ENCODE measurements at regions not wholly inside any gene's neighbourhood (a gene's known extent, or its start where the extent isn't known, plus 50 kb on each side); places are given as distances from the start of the nearest gene placed in this dataset.
"Not testable (repeated sequence)": the region's sequence is repeated elsewhere in the genome, so short reads cannot be mapped to it uniquely, and the experiment has no call there.

- no peak for DNase-seq
These were observed 162.6 kb upstream of the AUTS2 start for GRCh38 chr7:69435711-69436110.

GRCh38 chr7:69436946-69437345 lies 161.3 kb upstream of the AUTS2 start:
- DNase-seq, result no peak

DNA sequence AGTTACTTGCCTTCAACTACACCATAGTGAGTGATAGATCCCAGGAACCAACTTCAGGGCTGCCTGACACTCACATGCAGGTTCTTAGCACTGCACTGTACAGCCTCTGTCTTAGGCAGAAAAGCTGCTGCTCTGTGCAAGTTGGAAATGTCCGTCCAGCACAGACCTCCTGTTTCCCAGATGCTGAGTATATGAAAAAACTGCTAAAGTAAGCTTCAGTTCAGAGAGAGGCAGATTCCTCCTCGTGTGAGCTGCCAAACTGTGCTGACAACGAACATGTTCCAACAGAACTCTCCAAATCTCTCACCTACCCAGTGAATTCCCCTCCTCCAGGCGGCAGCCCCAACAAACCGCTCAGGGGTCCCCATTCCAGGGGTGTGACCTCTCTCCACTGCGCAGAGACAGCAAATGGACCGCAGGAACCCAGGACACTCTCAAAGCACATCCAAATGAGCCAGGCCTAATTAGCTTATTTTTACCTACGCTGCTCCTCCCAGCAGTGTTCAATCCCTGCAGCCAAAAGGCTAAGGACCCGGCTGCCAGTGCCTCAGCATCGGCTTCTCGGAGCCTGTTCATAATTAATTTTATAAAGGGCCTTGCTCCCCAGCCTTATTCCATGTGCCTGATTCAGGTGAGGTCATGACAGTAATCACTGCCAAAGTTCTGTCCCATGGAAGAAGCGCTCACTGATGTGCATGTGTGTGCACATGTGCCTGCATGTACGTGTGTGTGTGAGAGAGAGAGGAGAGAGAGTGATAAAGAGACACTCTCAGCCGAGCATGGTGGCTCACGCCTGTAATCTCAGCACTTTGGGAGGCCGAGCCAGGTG lies 159.5 kb upstream of the AUTS2 start:
- DNase-seq, result no peak

DNA sequence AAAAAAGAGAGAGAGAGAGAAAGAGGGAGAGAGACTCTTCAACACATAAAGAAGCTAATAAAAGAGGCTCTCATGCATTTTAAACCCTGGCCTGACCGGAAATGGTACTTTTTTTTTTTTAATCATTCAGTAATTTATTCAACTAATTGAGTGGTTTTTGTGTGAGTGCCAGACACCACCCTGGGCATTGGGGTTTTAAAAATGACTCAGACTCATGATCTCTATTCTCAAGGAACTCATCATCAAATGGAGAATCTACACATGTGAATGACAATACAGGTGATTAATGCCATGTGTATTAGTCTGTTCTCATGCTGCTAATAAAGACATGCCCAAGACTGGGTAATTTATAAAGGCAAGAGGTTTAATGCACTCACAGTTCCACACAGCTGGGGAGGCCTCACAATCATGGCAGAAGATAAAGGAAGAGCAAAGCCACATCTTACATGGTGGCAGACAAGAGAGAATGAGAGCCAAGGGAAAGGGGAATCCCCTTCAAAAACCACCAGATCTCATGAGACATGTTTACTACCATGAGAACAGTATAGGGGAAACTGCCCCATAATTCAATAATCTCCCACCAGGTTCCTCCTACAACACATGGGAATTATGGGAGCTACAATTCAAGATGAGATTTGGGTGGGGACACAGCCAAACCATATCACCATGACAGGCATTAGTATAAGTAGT lies 158.5 kb upstream of the AUTS2 start:
- DNase-seq, result no peak

- DNase-seq, result no peak
These were observed 157.3 kb upstream of the AUTS2 start for GRCh38 chr7:69440976-69441375.

DNA sequence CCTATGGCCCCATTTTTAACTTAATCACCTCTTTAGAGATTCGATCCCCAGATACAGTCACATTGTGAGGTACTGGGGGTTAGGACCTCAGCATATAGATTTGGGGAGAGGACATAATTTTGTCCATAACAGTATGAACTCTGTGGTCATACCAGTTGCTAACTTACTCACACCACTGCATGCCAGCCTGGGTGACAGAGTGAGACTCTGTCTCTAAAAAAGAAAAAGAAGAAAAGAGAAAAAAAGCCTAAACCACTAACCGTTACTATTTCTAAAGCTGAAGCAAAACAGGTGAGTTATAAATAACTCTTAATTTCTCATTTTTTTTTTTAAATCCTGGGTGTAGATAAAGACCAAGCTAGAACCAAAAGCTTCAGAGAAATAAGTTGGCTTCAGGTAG lies 155.1 kb upstream of the AUTS2 start:
- DNase-seq, result no peak

- no peak for DNase-seq
These were observed 152.7 kb upstream of the AUTS2 start for GRCh38 chr7:69445541-69445940.

GRCh38 chr7:69446213-69446612 lies 152.1 kb upstream of the AUTS2 start:
- DNase-seq, result not testable (repeated sequence)

DNA sequence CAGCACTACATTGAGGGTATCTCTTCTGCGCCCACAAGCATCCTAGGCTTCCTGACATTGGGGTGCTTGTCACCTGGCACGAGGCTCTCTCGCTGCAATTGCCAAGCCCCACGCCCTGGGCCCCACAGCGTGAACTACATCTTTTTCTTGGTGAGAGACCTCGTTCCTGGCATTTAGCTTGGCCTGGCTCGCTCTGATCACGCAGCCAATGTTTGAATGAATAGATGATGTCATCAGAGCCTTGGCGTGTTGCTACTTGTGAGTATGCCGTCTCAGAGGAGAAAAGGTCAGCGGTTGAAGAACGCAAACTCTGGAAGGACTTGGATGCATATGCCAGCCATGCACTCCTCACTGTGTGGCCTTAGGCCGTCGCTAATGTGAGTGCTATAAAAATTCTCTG lies 150.2 kb upstream of the AUTS2 start:
- no peak for DNase-seq

DNA sequence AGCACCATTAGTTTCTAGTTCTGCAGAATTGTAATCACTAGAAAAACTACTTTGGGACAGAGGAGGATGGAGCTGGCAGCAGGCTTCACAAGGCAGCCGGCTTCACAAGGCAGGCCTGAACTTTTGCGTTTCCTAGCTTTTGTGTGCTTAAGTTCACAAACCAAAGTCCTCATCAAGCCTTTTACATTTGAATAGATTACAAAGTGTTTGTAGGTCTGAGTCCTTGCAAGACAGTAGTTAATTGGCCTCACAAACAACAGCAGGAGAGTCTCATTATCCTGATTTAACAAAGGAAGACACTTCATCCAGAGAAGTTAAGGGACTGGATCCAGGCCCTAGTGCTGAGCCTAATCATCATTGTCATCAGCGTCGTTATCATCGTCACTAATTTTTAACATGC lies 147.8 kb upstream of the AUTS2 start:
- no peak for DNase-seq

DNA sequence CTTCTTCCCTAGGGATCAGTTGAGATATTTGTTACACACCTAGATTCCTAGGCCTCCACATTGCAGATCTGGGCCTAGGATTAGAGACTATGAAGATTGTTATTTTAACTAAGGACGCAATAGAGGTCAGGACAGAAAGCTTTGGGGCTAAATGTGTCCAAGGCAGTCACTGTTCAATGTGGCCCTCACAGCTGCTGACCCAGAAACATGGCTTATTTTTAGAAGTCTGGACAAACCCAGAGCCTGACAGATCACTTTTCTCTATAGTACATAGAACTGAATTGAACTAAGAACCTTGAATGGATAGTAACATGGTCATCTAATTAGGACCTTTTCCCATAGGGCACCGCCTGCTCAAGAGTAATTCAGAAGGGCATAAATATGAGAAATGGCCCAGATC lies 146.6 kb upstream of the AUTS2 start:
- DNase-seq, result no peak

- no peak for DNase-seq
These were observed 145.5 kb upstream of the AUTS2 start for GRCh38 chr7:69452797-69453196.

GRCh38 chr7:69457595-69458504 lies 140.4 kb upstream of the AUTS2 start:
- DNase-seq, result no peak

DNA sequence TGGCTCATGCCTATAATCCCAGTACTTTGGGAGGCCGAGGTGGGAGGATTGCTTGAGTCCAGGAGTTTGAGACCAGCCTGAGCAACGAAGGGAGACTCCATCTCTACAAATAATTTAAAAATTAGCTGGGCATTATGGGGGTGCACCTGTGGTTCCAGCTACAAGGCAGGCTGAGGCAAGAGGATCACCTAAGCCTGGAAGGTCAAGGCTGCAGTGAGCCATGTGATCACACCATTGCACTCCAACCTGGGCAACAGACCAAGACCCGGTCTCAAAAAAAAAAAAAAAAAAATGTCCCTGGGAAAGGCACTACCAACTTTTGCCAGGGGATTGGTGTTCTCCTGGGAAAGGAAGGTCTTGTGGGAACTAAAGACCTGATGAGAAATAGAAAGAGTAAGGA lies 134.2 kb upstream of the AUTS2 start:
- DNase-seq, result no peak

DNA sequence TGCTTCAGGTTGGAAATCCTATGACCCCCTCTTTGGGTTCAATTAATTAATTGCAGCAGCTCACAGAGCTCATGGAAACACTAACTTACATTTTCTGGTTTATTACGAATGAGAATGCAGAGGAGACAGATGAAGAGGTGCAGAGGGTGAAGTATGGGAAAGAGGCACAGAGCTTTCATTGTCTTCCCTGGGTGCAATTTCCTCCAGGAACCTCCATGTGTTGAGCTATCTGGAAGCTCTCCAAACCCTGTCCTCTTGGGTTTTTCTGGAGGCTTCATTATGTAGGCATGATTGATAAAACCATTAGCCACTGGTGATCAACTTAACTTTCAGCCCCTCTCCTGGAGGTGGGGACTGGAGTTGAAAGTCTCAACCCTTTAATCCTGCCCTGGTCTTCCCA lies 133.0 kb upstream of the AUTS2 start:
- no peak for DNase-seq

GRCh38 chr7:69467826-69468225 lies 130.4 kb upstream of the AUTS2 start:
- DNase-seq, result no peak

DNA sequence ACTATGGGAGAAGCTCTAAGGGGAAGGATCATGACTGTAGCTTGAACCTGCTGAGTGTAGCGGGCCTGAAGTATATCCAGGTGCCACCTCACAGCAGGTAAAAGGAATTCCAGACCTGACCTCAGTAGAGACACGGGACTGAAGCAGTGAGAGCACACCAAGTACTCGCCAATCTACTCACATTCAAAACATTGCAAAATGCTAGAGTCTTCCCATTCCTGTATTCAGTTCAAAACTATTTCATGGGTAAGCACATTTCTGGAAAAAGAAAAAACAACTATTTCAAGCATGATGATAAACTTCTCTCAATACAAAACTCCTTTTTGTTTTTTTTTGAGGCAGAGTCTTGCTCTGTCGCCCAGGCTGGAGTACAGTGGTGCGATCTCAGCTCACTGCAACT lies 121.9 kb upstream of the AUTS2 start:
- DNase-seq, result no peak

DNA sequence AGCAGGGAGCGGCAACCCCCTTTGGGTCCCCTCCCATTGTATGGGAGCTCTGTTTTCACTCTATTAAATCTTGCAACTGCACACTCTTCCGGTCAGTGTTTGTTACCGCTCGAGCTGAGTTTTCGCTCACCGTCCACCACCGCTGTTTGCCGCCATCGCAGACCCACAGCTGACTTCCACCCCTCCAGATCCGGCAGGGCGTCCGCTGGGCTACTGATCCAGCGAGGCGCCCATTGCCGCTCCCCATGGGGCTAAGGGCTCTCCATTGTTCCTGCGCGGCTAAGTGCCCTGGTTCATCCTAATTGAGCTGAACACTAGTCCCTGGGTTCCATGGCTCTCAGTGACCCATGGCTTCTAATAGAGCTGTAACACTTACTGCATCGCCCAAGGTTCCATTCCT lies 115.6 kb upstream of the AUTS2 start:
- DNase-seq, result no peak

- DNase-seq, result no peak
These were observed 108.7 kb upstream of the AUTS2 start for GRCh38 chr7:69489533-69489932.

DNA sequence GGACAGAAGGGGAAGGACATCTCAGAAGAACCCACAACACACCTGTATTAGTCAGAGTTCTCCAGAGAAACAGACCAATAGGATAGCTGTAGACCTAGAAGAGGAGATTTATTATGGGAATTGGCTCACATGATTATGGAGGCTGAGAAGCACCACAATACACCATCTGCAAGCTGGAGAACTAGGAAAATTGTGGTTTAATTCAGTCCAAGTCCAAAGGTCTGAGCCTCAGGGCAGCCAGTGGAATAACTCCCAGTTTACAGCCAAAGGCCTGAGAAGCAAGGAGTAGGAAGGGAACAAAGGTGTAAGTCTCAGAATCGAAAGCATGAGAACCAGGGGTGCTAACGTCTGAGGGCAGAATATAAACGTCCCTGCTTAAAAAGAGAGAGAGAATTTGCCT lies 99.6 kb upstream of the AUTS2 start:
- DNase-seq, result no peak

GRCh38 chr7:69502358-69502757 lies 95.9 kb upstream of the AUTS2 start:
- no peak for DNase-seq

DNA sequence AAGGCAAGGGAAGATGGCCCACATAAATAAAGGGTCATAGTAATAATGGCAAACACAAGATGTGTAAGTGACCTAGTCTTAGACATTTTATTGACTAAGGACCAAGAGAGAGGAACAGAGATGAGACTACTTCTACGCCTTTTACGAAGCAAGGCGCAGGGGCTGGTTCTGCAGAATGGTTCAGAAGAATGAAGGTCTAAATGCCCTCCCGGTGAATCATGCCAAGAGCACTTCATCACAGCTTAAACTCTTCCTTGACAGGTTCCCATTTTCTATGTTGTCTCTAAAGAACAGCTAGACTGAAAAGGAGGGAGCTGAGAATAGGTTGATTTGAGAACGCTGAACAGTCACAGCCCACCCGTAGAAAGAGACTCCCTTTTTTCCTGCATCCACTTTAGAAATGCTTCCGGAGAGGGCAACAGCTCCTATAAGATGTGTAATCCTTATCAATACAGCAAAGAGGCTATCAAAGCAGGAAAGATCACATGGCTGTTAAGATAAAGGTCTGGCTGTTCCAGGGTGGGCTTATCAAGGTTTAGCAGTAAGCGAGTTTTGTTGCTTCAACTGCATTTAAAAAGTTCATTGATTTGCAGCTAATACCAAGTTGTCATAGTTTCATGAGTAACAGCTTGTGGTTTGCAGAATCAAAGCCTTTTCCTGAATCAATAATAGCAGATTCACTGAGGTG lies 93.4 kb upstream of the AUTS2 start:
- DNase-seq, result no peak

DNA sequence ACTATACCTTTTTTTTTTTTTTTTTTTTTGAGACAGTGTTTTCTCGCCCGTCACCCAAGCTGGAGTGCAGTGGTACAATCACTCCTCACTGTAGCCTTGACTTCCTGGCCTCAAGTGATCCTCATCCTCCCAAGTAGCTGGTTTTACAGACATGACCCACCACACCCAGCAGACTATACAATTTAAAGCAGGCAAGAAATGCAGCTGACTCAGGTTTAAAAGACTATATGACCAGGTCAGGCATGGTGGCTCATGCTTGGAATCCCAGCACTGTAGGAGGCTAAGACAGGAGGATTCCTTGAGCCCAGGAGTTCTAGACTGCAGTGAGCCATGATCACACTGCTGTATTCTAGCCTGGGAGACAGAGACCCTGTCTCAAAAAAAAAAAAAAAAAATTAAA lies 89.5 kb upstream of the AUTS2 start:
- no peak for DNase-seq
